ENCODE measurements at regions not wholly inside any gene's neighbourhood (a gene's known extent, or its start where the extent isn't known, plus 50 kb on each side); places are given as distances from the start of the nearest gene placed in this dataset.

DNA sequence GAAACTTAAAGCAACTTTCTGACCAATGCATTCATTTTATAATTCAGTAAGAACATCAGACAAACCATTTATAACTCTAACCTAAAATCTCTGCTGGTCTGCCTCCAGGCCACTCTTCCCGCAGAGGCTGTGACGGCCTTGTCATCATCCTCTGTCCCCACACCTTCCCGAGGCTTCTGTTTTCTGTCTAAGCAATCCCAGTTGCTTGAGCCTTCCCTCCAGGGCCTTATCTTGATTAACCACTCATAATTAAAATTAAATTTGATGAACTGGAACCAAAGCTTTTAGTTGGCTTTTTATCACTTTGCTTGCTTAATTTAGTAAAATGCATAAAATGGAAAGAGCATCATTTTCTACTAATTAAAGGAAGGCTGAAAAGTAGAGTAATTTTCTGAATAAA, 312.4 kb downstream of the DIRAS2 start:
- DNase-seq = no peak
- Histone ChIP-seq H3K4me3 (no peak overlapping the region), H3K27me3 (no peaks in the 10 kb centered on the region), H3K27ac (no peak overlapping the region), H3K36me3 (replicated peaks in 1 of 2) (no peaks in the 10 kb centered on the region), H3K4me1 (replicated peaks in 1 of 2) (no peaks in the 10 kb centered on the region), H3K9me3 (replicated peaks in 1 of 3) (no peaks in the 10 kb centered on the region)
- WGBS, 4 donors = 83 to 92% (median 87%) methylated on average over 3 of the region's 3 CpGs
- intact Hi-C loops (cut with DNase I) = no loop called here
- no peak for TF ChIP-seq CTCF (IDR thresholded peaks at IDR 0.05)
- no peak for TF ChIP-seq POLR2A (IDR thresholded peaks at IDR 0.05)

- peak overlapping the region in 1 of 5 donors; percentile 10 for H3K27ac ChIP-seq
- 79 to 85% (median 83%) methylated on average over 8 of the region's 8 CpGs for WGBS, 4 donors
- intact Hi-C loops (cut with DNase I) = no loop called here
- no peaks in the 10 kb centered on the region for H3K4me1 ChIP-seq (replicated peaks in 1 of 2)
- H3K9me3 ChIP-seq (replicated peaks in 1 of 3) = no peaks in the 10 kb centered on the region
- no peak overlapping the region for H3K4me3 ChIP-seq
- H3K27me3 ChIP-seq = no peaks in the 10 kb centered on the region
- H3K36me3 ChIP-seq (replicated peaks in 1 of 2) = no peaks in the 10 kb centered on the region
- DNase-seq = no peak
- TF ChIP-seq CTCF (IDR thresholded peaks at IDR 0.05) (no peak), POLR2A (IDR thresholded peaks at IDR 0.05) (no peak)
These were observed 310.6 kb downstream of the DIRAS2 start for GRCh38 chr9:90331826-90332575.

GRCh38 chr9:90333226-90333625, 309.4 kb downstream of the DIRAS2 start:
- no peaks in the 10 kb centered on the region for H3K27me3 ChIP-seq
- no peak overlapping the region for H3K27ac ChIP-seq
- WGBS, 4 donors = 71 to 75% (median 74%) methylated on average over 2 of the region's 2 CpGs

GRCh38 chr9:90340421-90340820, 302.2 kb downstream of the DIRAS2 start:
- H3K9me3 ChIP-seq (replicated peaks in 1 of 3) = no peaks in the 10 kb centered on the region
- DNase-seq = no peak
- no peak overlapping the region for H3K27ac ChIP-seq
- no peak overlapping the region for H3K4me3 ChIP-seq
- H3K36me3 ChIP-seq (replicated peaks in 1 of 2) = no peaks in the 10 kb centered on the region
- intact Hi-C loops (cut with DNase I) = no loop called here
- TF ChIP-seq POLR2A (IDR thresholded peaks at IDR 0.05) (no peak), CTCF (IDR thresholded peaks at IDR 0.05) (no peak)
- H3K4me1 ChIP-seq (replicated peaks in 1 of 2) = no peaks in the 10 kb centered on the region
- H3K27me3 ChIP-seq = no peaks in the 10 kb centered on the region

More at GRCh38 chr9:90333226-90333625, 309.4 kb downstream of the DIRAS2 start:
- H3K9me3 ChIP-seq (replicated peaks in 1 of 3) = no peaks in the 10 kb centered on the region
- TF ChIP-seq POLR2A (IDR thresholded peaks at IDR 0.05) (no peak), CTCF (IDR thresholded peaks at IDR 0.05) (no peak)
- no peaks in the 10 kb centered on the region for H3K4me1 ChIP-seq (replicated peaks in 1 of 2)
- intact Hi-C loops (cut with DNase I) = no loop called here
- H3K4me3 ChIP-seq = no peak overlapping the region
- H3K36me3 ChIP-seq (replicated peaks in 1 of 2) = no peaks in the 10 kb centered on the region
- DNase-seq = no peak
